K562 (cell line): ENCODE measurements at regions not wholly inside any gene's neighbourhood (a gene's known extent, or its start where the extent isn't known, plus 50 kb on each side); places are given as distances from the start of the nearest gene placed in this dataset.

Experiments
- ATAC-seq: fragments of 200-7000 bp; cut with Tn5 transposase; 3 replicates; pipeline ENCODE4 v1.9.1; 2020; ENCODE audit warnings: moderate library complexity
- BruUV-seq: library from RNA; stranded (reverse); fragments of 400-500 nt; replicated peaks from 2 replicates; lab custom pipeline; 2021; lab: Mats Ljungman, UMichigan
- CTCF ChIA-PET: fragments of 300-600 bp; formaldehyde crosslinking; extraction: SDS; loops from one replicate; lab custom pipeline; 2021; ENCODE audit warnings: low intra/inter-chr PET ratio; lab: Yijun Ruan, JAX
- POLR2A ChIA-PET: fragments of 300-600, 350-650 bp; sonication (Branson Sonifier 250); formaldehyde crosslinking; extraction: SDS; loops from one replicate; lab custom pipeline; 2021; ENCODE audit warnings: antibody characterized with exemption, inconsistent platforms; lab: Yijun Ruan, JAX
- DNase-seq, 4 experiments: peaks; one replicate each; pipeline versions ENCODE4 v3.0.0 to v3.0.0-alpha.2; 2011 to 2018; ENCODE audit warnings: low spot score in 3 of 4, mixed read lengths in 3 of 4; ENCODE audit errors: extremely low read depth in 1 of 4
- FAIRE-seq: peaks from 2 replicates; lab custom pipeline; 2011; peaks lifted over from hg19 to GRCh38; lab: Jason Lieb, UNC
- H2AFZ ChIP-seq: 2 replicates; pipeline ENCODE4 v1.6.0; 2011; ENCODE audit warnings: low read depth, low read length, control low read depth, inconsistent platforms
- H3K27ac ChIP-seq: fragments of 200-600 bp; 3 replicates; pipeline ENCODE4 v1.8.0; 2011; ENCODE audit warnings: low read depth, mild to moderate bottlenecking, control low read depth, inconsistent platforms, low read length, moderate library complexity, mixed read lengths; ENCODE audit errors: extremely low read depth
- H3K27me3 ChIP-seq, 2 experiments: fragments of 300-600 bp in 1 of 2; 2 replicates in 1 of 2; 3 replicates in 1 of 2; pipeline versions ENCODE4 v1.6.0 to v1.8.0; 2011; ENCODE audit warnings: inconsistent platforms in 2 of 2, low read length in 2 of 2, mild to moderate bottlenecking in 1 of 2, mixed read lengths in 1 of 2, moderate library complexity in 1 of 2; ENCODE audit not compliant: control insufficient read depth in 2 of 2, insufficient read depth in 2 of 2
- H3K36me3 ChIP-seq: fragments of 300-600 bp; 3 replicates; pipeline ENCODE4 v1.8.0; 2011; ENCODE audit warnings: mild to moderate bottlenecking, low read length, inconsistent platforms; ENCODE audit not compliant: control insufficient read depth, insufficient read depth
- H3K4me1 ChIP-seq, 2 experiments: fragments of 200-600 bp in 1 of 2; replicated peaks in 1 of 2; 2 replicates in 1 of 2; 3 replicates in 1 of 2; pipeline versions ENCODE4 v1.5.1 to v1.8.0; 2011; ENCODE audit warnings: inconsistent platforms in 2 of 2, low read length in 2 of 2, mild to moderate bottlenecking in 1 of 2, mixed read lengths in 1 of 2, moderate library complexity in 1 of 2; ENCODE audit not compliant: control insufficient read depth in 2 of 2, insufficient read depth in 2 of 2
- H3K4me2 ChIP-seq: 2 replicates; pipeline ENCODE4 v1.6.1; 2011; ENCODE audit warnings: low read length, control low read depth, inconsistent platforms, mixed read lengths; ENCODE audit not compliant: insufficient read depth
- H3K4me3 ChIP-seq: fragments of 200-600 bp; sonication (generic), shearing (Covaris generic); 2 replicates; pipeline ENCODE4 v1.5.1; 2016; ENCODE audit warnings: control low read depth, inconsistent platforms
- H3K79me2 ChIP-seq: fragments of 200-600 bp; 3 replicates; pipeline ENCODE4 v1.8.0; 2011; ENCODE audit warnings: low read length, inconsistent platforms; ENCODE audit not compliant: control insufficient read depth, insufficient read depth
- H3K9ac ChIP-seq, 2 experiments: 2 replicates each; pipeline versions ENCODE4 v1.6.0 to v1.6.1; 2011; ENCODE audit warnings: low read depth in 2 of 2, low read length in 2 of 2, control low read depth in 1 of 2, inconsistent platforms in 1 of 2, mild to moderate bottlenecking in 1 of 2, mixed read lengths in 1 of 2; ENCODE audit not compliant: insufficient read depth in 1 of 2
- H3K9me1 ChIP-seq: one replicate; pipeline ENCODE4 v1.6.0; 2011; ENCODE audit warnings: inconsistent platforms, mild to moderate bottlenecking, low read length, moderate library complexity; ENCODE audit not compliant: control insufficient read depth, insufficient read depth
- H3K9me3 ChIP-seq: replicated peaks from 2 replicates; pipeline ENCODE4 v1.5.1; 2011; ENCODE audit warnings: low read depth, low read length, inconsistent platforms; ENCODE audit not compliant: control insufficient read depth, insufficient read depth
- H4K20me1 ChIP-seq: replicated peaks from 2 replicates; pipeline ENCODE4 v1.6.1; 2011; ENCODE audit warnings: low read length, inconsistent platforms, mixed read lengths; ENCODE audit not compliant: control insufficient read depth, insufficient read depth
- MEF2A ChIP-seq: IDR thresholded peaks from 2 replicates; pipeline ENCODE4 v1.6.1; 2011; ENCODE audit warnings: low read depth, mild to moderate bottlenecking, low read length, moderate library complexity; ENCODE audit not compliant: control insufficient read depth
- NFRKB ChIP-seq: fragments of 450-650 bp; IDR thresholded peaks from 2 replicates; pipeline ENCODE4 v1.6.1; 2016; ENCODE audit warnings: low read depth
- PHF8 ChIP-seq: fragments of 200-600 bp; sonication (generic); IDR thresholded peaks from 2 replicates; pipeline ENCODE4 v1.6.1; 2012; ENCODE audit warnings: mixed run types, mild to moderate bottlenecking, inconsistent platforms, low read length, moderate library complexity, borderline replicate concordance
- POLR2A ChIP-seq: fragments of 450-650 bp; conservative IDR thresholded peaks from 2 replicates; pipeline ENCODE4 v1.6.1; 2016
- RBM15 ChIP-seq: fragments of 200-400 bp; formaldehyde crosslinking; IDR thresholded peaks from 2 replicates; pipeline ENCODE4 v1.6.1; 2018; ENCODE audit warnings: mild to moderate bottlenecking, low read length, moderate library complexity; ENCODE audit not compliant: insufficient read depth
- SAFB ChIP-seq: fragments of 200-400 bp; formaldehyde crosslinking; IDR thresholded peaks from 2 replicates; pipeline ENCODE4 v1.6.1; 2017; ENCODE audit warnings: low read depth, low read length, borderline replicate concordance
- SIRT6 ChIP-seq: IDR thresholded peaks from one replicate; pipeline ENCODE4 v1.6.1; 2012; ENCODE audit warnings: low read depth, mild to moderate bottlenecking, control low read depth, inconsistent platforms, low read length, moderate library complexity
- STAG1 ChIP-seq: sonication (generic); formaldehyde crosslinking; IDR thresholded peaks from 2 replicates; pipeline ENCODE4 v1.5.0; 2020; ENCODE audit warnings: missing genetic modification reagents, borderline replicate concordance
- TEAD4 ChIP-seq, 2 experiments: sonication (generic) in 1 of 2; formaldehyde crosslinking in 1 of 2; IDR thresholded peaks; 2 replicates each; pipeline versions ENCODE4 v1.6.1 to v1.8.0; 2012 to 2022; ENCODE audit warnings: borderline replicate concordance in 1 of 2, inconsistent platforms in 1 of 2, low read length in 1 of 2, mild to moderate bottlenecking in 1 of 2, missing genetic modification reagents in 1 of 2
- ZNF384 ChIP-seq: IDR thresholded peaks from 2 replicates; pipeline ENCODE4 v1.6.1; 2012; ENCODE audit warnings: low read depth, low read length, improper control_type of control experiment
- WGBS: fragments of 100-300 bp; shearing (Covaris generic); methylation state at CpG from one replicate; pipeline ENCODE4 v1.1.6; 2016; ENCODE audit warnings: low coverage, mixed read lengths; ENCODE audit not compliant: insufficient coverage; ENCODE audit errors: missing lambda C conversion rate; 5-methylcytosine and 5-hydroxymethylcytosine counted together
- in situ Hi-C: fragments of 300-500 bp; cut with MboI; formaldehyde crosslinking; loops from 4 replicates; pipeline ENCODE4 v1.15.0; 2018; ENCODE audit warnings: inconsistent platforms, mixed read lengths
- intact Hi-C: fragments of 100-400 bp; cut with micrococcal nuclease; formaldehyde crosslinking; loops from 2 replicates; pipeline ENCODE4 v1.14.2; 2022
- TF ChIP-seq, protein P1 (sequence below): sonication (generic); formaldehyde crosslinking; IDR thresholded peaks from 2 replicates; pipeline ENCODE4 v1.9.0; 2022; ENCODE audit warnings: mild to moderate bottlenecking, missing genetic modification reagents
- TF ChIP-seq, protein P2 (sequence below): fragments of 450-650 bp; IDR thresholded peaks from 2 replicates; pipeline ENCODE4 v1.6.1; 2016; ENCODE audit warnings: missing biosample characterization, missing genetic modification characterization
- TF ChIP-seq, protein P3 (sequence below), 2 experiments: fragments of 250-450 bp in 1 of 2; fragments of 450-650 bp in 1 of 2; sonication (Bioruptor Pico) in 1 of 2; IDR thresholded peaks; 2 replicates each; pipeline versions ENCODE4 v1.6.1 to v1.8.0; 2016 to 2021; ENCODE audit warnings: mild to moderate bottlenecking in 2 of 2, moderate library complexity in 2 of 2, missing compliant biosample characterization in 1 of 2, missing genetic modification characterization in 1 of 2
- TF ChIP-seq, protein P4 (sequence below): sonication (generic); formaldehyde crosslinking; IDR thresholded peaks from 2 replicates; pipeline ENCODE4 v1.8.0; 2022; ENCODE audit warnings: missing genetic modification reagents, mild to moderate bottlenecking, borderline replicate concordance

DNA sequence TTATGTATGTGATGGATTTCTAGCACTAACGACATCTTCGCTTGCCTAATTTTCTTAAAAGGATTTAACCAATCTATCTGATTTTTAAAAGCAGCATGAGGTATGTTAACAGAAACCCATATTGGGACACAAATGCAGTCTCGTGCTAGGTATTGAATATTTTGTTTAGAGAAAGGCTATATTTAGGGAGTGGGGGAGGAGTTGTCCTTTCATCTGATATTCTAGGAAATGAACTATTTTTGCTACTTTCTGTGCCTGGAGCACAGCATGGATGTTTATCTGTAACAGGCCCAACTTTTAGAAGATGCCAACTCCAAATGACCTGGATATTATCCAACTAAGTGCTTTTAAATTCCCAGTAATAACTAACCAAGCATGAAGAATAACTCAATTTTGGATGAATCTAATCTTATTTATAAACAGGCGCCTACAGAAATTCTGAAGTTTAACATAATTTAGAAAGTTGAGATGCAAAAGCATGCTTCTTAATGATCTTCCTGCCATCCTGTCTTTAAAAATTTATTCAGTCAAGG lies 317.1 kb upstream of the CHD6 start (continued):
- TF ChIP-seq NFRKB = no peak
- peak; percentile 81; the same call in 1 of the 2 replicates for TF ChIP-seq MEF2A
- TF ChIP-seq, protein P1, sequence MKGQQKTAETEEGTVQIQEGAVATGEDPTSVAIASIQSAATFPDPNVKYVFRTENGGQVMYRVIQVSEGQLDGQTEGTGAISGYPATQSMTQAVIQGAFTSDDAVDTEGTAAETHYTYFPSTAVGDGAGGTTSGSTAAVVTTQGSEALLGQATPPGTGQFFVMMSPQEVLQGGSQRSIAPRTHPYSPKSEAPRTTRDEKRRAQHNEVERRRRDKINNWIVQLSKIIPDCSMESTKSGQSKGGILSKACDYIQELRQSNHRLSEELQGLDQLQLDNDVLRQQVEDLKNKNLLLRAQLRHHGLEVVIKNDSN = no peak
- no peak for TF ChIP-seq SAFB
- TF ChIP-seq, all 486 proteins: peak for 2

DNA sequence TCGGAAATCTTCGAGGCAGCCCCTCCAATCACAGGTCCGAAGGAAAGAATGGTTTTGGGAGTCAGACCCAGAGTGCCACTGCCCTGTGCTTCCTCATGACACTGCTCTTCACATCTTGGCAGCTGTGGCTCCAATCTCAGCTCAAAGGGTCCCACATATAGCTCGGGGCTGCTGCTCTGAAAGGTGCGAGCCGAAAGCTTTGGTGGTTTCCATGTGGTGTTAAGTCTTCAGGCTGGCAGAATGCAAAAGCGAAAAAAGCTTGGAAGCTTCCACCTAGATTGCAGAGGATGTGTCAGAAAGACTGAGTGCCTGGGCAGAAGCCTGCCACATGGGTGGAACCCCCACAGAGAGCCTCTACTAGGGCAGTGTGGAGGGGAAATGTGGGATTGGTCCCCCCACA lies 314.3 kb upstream of the CHD6 start:
- H3K79me2 ChIP-seq = no peaks in the 10 kb centered on the region
- H3K27ac ChIP-seq = no peak overlapping the region
- no peaks in the 10 kb centered on the region for H3K36me3 ChIP-seq
- H3K4me1 ChIP-seq = 0 out of 5 replicates have a peak, but pooled peaks cover 0 to 4% of the 10 kb centered on the region in 2 experiments
- H3K9ac ChIP-seq = no peak overlapping the region
- in situ Hi-C loops (no loop called here), intact Hi-C loops (no loop called here)
- BruUV-seq = no TSS peak
- no peaks in the 10 kb centered on the region for H3K9me1 ChIP-seq
- ChIA-PET POLR2A (no interaction called here), CTCF (no interaction called here)
- FAIRE-seq = no peak
- WGBS = 0% methylated on average over 7 of the region's 7 CpGs
- H3K4me3 ChIP-seq = no peak overlapping the region
- ATAC-seq = no peak
- H3K4me2 ChIP-seq = no peak overlapping the region
- no peaks in the 10 kb centered on the region for H3K9me3 ChIP-seq
- no peaks in the 10 kb centered on the region for H4K20me1 ChIP-seq
- DNase-seq = no peak
- H2AFZ ChIP-seq = no peak overlapping the region
- H3K27me3 ChIP-seq = no peaks in the 10 kb centered on the region
- TF ChIP-seq, protein P2, sequence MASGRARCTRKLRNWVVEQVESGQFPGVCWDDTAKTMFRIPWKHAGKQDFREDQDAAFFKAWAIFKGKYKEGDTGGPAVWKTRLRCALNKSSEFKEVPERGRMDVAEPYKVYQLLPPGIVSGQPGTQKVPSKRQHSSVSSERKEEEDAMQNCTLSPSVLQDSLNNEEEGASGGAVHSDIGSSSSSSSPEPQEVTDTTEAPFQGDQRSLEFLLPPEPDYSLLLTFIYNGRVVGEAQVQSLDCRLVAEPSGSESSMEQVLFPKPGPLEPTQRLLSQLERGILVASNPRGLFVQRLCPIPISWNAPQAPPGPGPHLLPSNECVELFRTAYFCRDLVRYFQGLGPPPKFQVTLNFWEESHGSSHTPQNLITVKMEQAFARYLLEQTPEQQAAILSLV (tag) = no peak
- TF ChIP-seq STAG1 (CRISPR knock-in tag) (no peak), RBM15 (no peak), POLR2A (no peak), SIRT6 (no peak), TEAD4 (IDR thresholded peaks at IDR 0.05; ENCODE audit: low read length) (no peak), TEAD4 (CRISPR knock-in tag; IDR thresholded peaks at IDR 0.05; ENCODE audit: borderline replicate concordance) (no peak), PHF8 (no peak), ZNF384 (no peak)
- TF ChIP-seq, protein P3, sequence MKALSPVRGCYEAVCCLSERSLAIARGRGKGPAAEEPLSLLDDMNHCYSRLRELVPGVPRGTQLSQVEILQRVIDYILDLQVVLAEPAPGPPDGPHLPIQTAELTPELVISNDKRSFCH (CRISPR knock-in tag; IDR thresholded peaks at IDR 0.05) = no peak
- TF ChIP-seq, protein P3 (tag; IDR thresholded peaks at IDR 0.05) = no peak
- TF ChIP-seq, protein P4, sequence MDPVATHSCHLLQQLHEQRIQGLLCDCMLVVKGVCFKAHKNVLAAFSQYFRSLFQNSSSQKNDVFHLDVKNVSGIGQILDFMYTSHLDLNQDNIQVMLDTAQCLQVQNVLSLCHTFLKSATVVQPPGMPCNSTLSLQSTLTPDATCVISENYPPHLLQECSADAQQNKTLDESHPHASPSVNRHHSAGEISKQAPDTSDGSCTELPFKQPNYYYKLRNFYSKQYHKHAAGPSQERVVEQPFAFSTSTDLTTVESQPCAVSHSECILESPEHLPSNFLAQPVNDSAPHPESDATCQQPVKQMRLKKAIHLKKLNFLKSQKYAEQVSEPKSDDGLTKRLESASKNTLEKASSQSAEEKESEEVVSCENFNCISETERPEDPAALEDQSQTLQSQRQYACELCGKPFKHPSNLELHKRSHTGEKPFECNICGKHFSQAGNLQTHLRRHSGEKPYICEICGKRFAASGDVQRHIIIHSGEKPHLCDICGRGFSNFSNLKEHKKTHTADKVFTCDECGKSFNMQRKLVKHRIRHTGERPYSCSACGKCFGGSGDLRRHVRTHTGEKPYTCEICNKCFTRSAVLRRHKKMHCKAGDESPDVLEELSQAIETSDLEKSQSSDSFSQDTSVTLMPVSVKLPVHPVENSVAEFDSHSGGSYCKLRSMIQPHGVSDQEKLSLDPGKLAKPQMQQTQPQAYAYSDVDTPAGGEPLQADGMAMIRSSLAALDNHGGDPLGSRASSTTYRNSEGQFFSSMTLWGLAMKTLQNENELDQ (CRISPR knock-in tag) = no peak
